ENCODE measurements at regions not wholly inside any gene's neighbourhood (a gene's known extent, or its start where the extent isn't known, plus 50 kb on each side); places are given as distances from the start of the nearest gene placed in this dataset.
"Not testable (repeated sequence)": the region's sequence is repeated elsewhere in the genome, so short reads cannot be mapped to it uniquely, and the experiment has no call there.

- not testable (repeated sequence) for TF ChIP-seq CTCF, POLR2A (IDR thresholded peaks at IDR 0.05)
These were observed 627.4 kb downstream of the SPATA31A7 start for GRCh38 chr9:61817127-61817705.

All from Peyer's patch (tissue), 4 donors.